Fibroblast of lung (primary cell): ENCODE measurements at regions not wholly inside any gene's neighbourhood (a gene's known extent, or its start where the extent isn't known, plus 50 kb on each side); places are given as distances from the start of the nearest gene placed in this dataset.
A peak's percentile ranks its signal among the peaks of the same experiment; 100 is the strongest.
"Not testable (repeated sequence)": the region's sequence is repeated elsewhere in the genome, so short reads cannot be mapped to it uniquely, and the experiment has no call there.

Experiments used
- DNase-seq, 2 donors: peaks; one replicate each; pipeline versions ENCODE4 v3.0.0 to v3.0.0-alpha.2; 2010; ENCODE audit warnings: low read depth in 2 of 2
- H2AFZ ChIP-seq: 2 replicates; pipeline ENCODE4 v1.5.1; 2012; ENCODE audit warnings: low read length, control low read depth, inconsistent platforms
- H3K27ac ChIP-seq: 2 replicates; pipeline ENCODE4 v1.5.1; 2011; ENCODE audit warnings: low read length, control low read depth; ENCODE audit not compliant: insufficient read depth
- H3K27me3 ChIP-seq: 2 replicates; pipeline ENCODE4 v1.5.1; 2011; ENCODE audit warnings: mild to moderate bottlenecking, low read length; ENCODE audit not compliant: control insufficient read depth, insufficient read depth
- H3K36me3 ChIP-seq: 2 replicates; pipeline ENCODE4 v1.5.1; 2011; ENCODE audit warnings: low read length; ENCODE audit not compliant: control insufficient read depth, insufficient read depth
- H3K4me1 ChIP-seq: 2 replicates; pipeline ENCODE4 v1.5.1; 2011; ENCODE audit warnings: low read length; ENCODE audit not compliant: control insufficient read depth, insufficient read depth; ENCODE audit errors: extremely low read depth
- H3K4me2 ChIP-seq: 2 replicates; pipeline ENCODE4 v1.5.1; 2011; ENCODE audit warnings: low read length, control low read depth; ENCODE audit not compliant: insufficient read depth; ENCODE audit errors: extremely low read depth
- H3K4me3 ChIP-seq, 4 experiments: fragments of 200-600 bp in 1 of 4; sonication (generic) in 1 of 4; replicated peaks in 1 of 4; 2 replicates each; pipeline ENCODE4 v1.5.1; 2011 to 2016; ENCODE audit warnings: low read length in 4 of 4, low read depth in 3 of 4, mild to moderate bottlenecking in 3 of 4, control low read depth in 2 of 4, inconsistent platforms in 1 of 4, mixed read lengths in 1 of 4; ENCODE audit not compliant: insufficient read depth in 1 of 4; ENCODE audit errors: control extremely low read depth in 1 of 4
- H3K79me2 ChIP-seq: 2 replicates; pipeline ENCODE4 v1.5.1; 2012; ENCODE audit warnings: mild to moderate bottlenecking, low read length, inconsistent platforms; ENCODE audit not compliant: control insufficient read depth, insufficient read depth
- H3K9ac ChIP-seq: 2 replicates; pipeline ENCODE4 v1.5.1; 2011; ENCODE audit warnings: mild to moderate bottlenecking, low read length, control low read depth; ENCODE audit not compliant: insufficient read depth
- H3K9me3 ChIP-seq: 2 replicates; pipeline ENCODE4 v1.5.1; 2012; ENCODE audit warnings: low read depth, low read length; ENCODE audit not compliant: control insufficient read depth, insufficient read depth
- H4K20me1 ChIP-seq: 2 replicates; pipeline ENCODE4 v1.5.1; 2011; ENCODE audit warnings: low read length; ENCODE audit not compliant: control insufficient read depth, insufficient read depth; ENCODE audit errors: extremely low read depth
- CTCF ChIP-seq, 2 donors: IDR thresholded peaks in 1 of 2; conservative IDR thresholded peaks in 1 of 2; 1 replicate in 1 of 2; 2 replicates in 1 of 2; pipeline ENCODE4 v1.5.1; 2011 to 2012; ENCODE audit warnings: low read length in 2 of 2, control low read depth in 1 of 2, inconsistent platforms in 1 of 2, low read depth in 1 of 2, mild to moderate bottlenecking in 1 of 2
- EZH2 ChIP-seq: IDR thresholded peaks from 2 replicates; pipeline ENCODE4 v1.5.1; 2012; ENCODE audit warnings: low read length, control low read depth, mild to moderate bottlenecking; ENCODE audit errors: missing control alignments

- Histone ChIP-seq H3K4me3 (no peak overlapping the region), H3K4me1 (no peaks in the 10 kb centered on the region), H3K27ac (no peak overlapping the region), H3K27me3 (no peaks in the 10 kb centered on the region), H3K9ac (no peak overlapping the region), H3K79me2 (no peaks in the 10 kb centered on the region), H4K20me1 (no peaks in the 10 kb centered on the region), H2AFZ (no peak overlapping the region), H3K4me2 (no peak overlapping the region), H3K36me3 (no peaks in the 10 kb centered on the region), H3K9me3 (no peaks in the 10 kb centered on the region)
- no peak for TF ChIP-seq CTCF (conservative IDR thresholded peaks at IDR 0.05 in 1 of 2, IDR thresholded peaks at IDR 0.05 in 1 of 2; ENCODE audit: low read depth in 1 of 2, low read length in 2 of 2)
- TF ChIP-seq EZH2 = no peak
- DNase-seq = peak in 1 of 2 donors; percentile 43
These were observed 303.9 kb downstream of the REEP3 start for GRCh38 chr10:63825111-63825510.

- Histone ChIP-seq H3K9me3 (no peaks in the 10 kb centered on the region), H3K27ac (no peak overlapping the region), H3K4me3 (no peak overlapping the region), H3K79me2 (no peaks in the 10 kb centered on the region), H4K20me1 (no peaks in the 10 kb centered on the region), H3K4me1 (no peaks in the 10 kb centered on the region), H2AFZ (no peak overlapping the region), H3K4me2 (no peak overlapping the region), H3K36me3 (no peaks in the 10 kb centered on the region), H3K27me3 (no peaks in the 10 kb centered on the region), H3K9ac (no peak overlapping the region)
- no peak for DNase-seq
- no peak for TF ChIP-seq EZH2
- TF ChIP-seq CTCF (conservative IDR thresholded peaks at IDR 0.05 in 1 of 2, IDR thresholded peaks at IDR 0.05 in 1 of 2; ENCODE audit: low read depth in 1 of 2, low read length in 2 of 2) = no peak
These were observed 304.6 kb downstream of the REEP3 start for GRCh38 chr10:63825766-63826165.

GRCh38 chr10:63827018-63827417, 305.8 kb downstream of the REEP3 start:
- DNase-seq, H3K79me2 ChIP-seq, H3K4me1 ChIP-seq, H4K20me1 ChIP-seq, H3K9me3 ChIP-seq, H3K27ac ChIP-seq, H3K27me3 ChIP-seq, H3K36me3 ChIP-seq, H2AFZ ChIP-seq, H3K4me3 ChIP-seq, H3K9ac ChIP-seq, H3K4me2 ChIP-seq: not testable (repeated sequence)
